ENCODE measurements at regions not wholly inside any gene's neighbourhood (a gene's known extent, or its start where the extent isn't known, plus 50 kb on each side); places are given as distances from the start of the nearest gene placed in this dataset.
A peak's percentile ranks its signal among the peaks of the same experiment; 100 is the strongest.

GRCh38 chr22:49351761-49352227, 475.9 kb downstream of the BRD1 start:
- H3K36me3 ChIP-seq (ENCODE audit: insufficient read depth, low read length): no peaks in the 10 kb centered on the region
- H3K4me3 ChIP-seq (ENCODE audit: low read length, poor library complexity, severe bottlenecking): no peak overlapping the region
- no peak overlapping the region for H2AFZ ChIP-seq (ENCODE audit: low read length)
- H3K4me1 ChIP-seq (ENCODE audit: insufficient read depth, low read length, poor library complexity, severe bottlenecking): peaks cover 5% of the 10 kb centered on the region
- H3F3A ChIP-seq (ENCODE audit: low read depth): no peaks in the 10 kb centered on the region
- no peaks in the 10 kb centered on the region for H3K9me3 ChIP-seq (ENCODE audit: insufficient read depth, low read depth, low read length)
- H3K9ac ChIP-seq (ENCODE audit: low read depth, low read length, poor library complexity, severe bottlenecking): no peak overlapping the region
- H3K9me2 ChIP-seq (replicated peaks; ENCODE audit: low read depth, low read length): no peaks in the 10 kb centered on the region
- no peak for TF ChIP-seq CTCF (conservative IDR thresholded peaks at IDR 0.05; ENCODE audit: low read length)
- TF ChIP-seq EZH2phosphoT487 (IDR thresholded peaks at IDR 0.05; ENCODE audit: borderline replicate concordance): no peak
- no peak overlapping the region for H3K4me2 ChIP-seq (ENCODE audit: low read depth, low read length, poor library complexity, severe bottlenecking)
- no peaks in the 10 kb centered on the region for H3K79me2 ChIP-seq (ENCODE audit: insufficient read depth, low read length)
- no peaks in the 10 kb centered on the region for H4K20me1 ChIP-seq (ENCODE audit: insufficient read depth, low read length, poor library complexity, severe bottlenecking)
- H3K27me3 ChIP-seq (ENCODE audit: insufficient read depth, low read length, poor library complexity, severe bottlenecking): no peaks in the 10 kb centered on the region

GRCh38 chr22:49350441-49351121, 477.1 kb downstream of the BRD1 start:
- Histone ChIP-seq H3K9me3 (ENCODE audit: insufficient read depth, low read depth, low read length) (no peaks in the 10 kb centered on the region), H3F3A (ENCODE audit: low read depth) (no peaks in the 10 kb centered on the region), H3K9me2 (replicated peaks; ENCODE audit: low read depth, low read length) (no peaks in the 10 kb centered on the region), H3K36me3 (ENCODE audit: insufficient read depth, low read length) (no peaks in the 10 kb centered on the region), H4K20me1 (ENCODE audit: insufficient read depth, low read length, poor library complexity, severe bottlenecking) (no peaks in the 10 kb centered on the region), H3K27me3 (ENCODE audit: insufficient read depth, low read length, poor library complexity, severe bottlenecking) (no peaks in the 10 kb centered on the region), H3K79me2 (ENCODE audit: insufficient read depth, low read length) (no peaks in the 10 kb centered on the region), H2AFZ (ENCODE audit: low read length) (no peak overlapping the region), H3K4me1 (ENCODE audit: insufficient read depth, low read length, poor library complexity, severe bottlenecking) (peaks cover 5% of the 10 kb centered on the region), H3K4me3 (ENCODE audit: low read length, poor library complexity, severe bottlenecking) (no peak overlapping the region), H3K4me2 (ENCODE audit: low read depth, low read length, poor library complexity, severe bottlenecking) (no peak overlapping the region), H3K9ac (ENCODE audit: low read depth, low read length, poor library complexity, severe bottlenecking) (no peak overlapping the region)
- peak; percentile 41 for TF ChIP-seq CTCF (conservative IDR thresholded peaks at IDR 0.05; ENCODE audit: low read length)
- no peak for TF ChIP-seq EZH2phosphoT487 (IDR thresholded peaks at IDR 0.05; ENCODE audit: borderline replicate concordance)

- Histone ChIP-seq H3K4me3 (ENCODE audit: low read length, poor library complexity, severe bottlenecking) (no peak overlapping the region), H2AFZ (ENCODE audit: low read length) (peak overlapping the region; percentile 12; the same call in 1 of the 2 replicates), H3F3A (ENCODE audit: low read depth) (no peaks in the 10 kb centered on the region), H3K27me3 (ENCODE audit: insufficient read depth, low read length, poor library complexity, severe bottlenecking) (no peaks in the 10 kb centered on the region), H3K9ac (ENCODE audit: low read depth, low read length, poor library complexity, severe bottlenecking) (no peak overlapping the region), H3K36me3 (ENCODE audit: insufficient read depth, low read length) (no peaks in the 10 kb centered on the region), H3K79me2 (ENCODE audit: insufficient read depth, low read length) (no peaks in the 10 kb centered on the region), H4K20me1 (ENCODE audit: insufficient read depth, low read length, poor library complexity, severe bottlenecking) (no peaks in the 10 kb centered on the region), H3K9me2 (replicated peaks; ENCODE audit: low read depth, low read length) (no peaks in the 10 kb centered on the region), H3K9me3 (ENCODE audit: insufficient read depth, low read depth, low read length) (no peaks in the 10 kb centered on the region), H3K4me1 (ENCODE audit: insufficient read depth, low read length, poor library complexity, severe bottlenecking) (peaks cover 5% of the 10 kb centered on the region), H3K4me2 (ENCODE audit: low read depth, low read length, poor library complexity, severe bottlenecking) (no peak overlapping the region)
- TF ChIP-seq EZH2phosphoT487 (IDR thresholded peaks at IDR 0.05; ENCODE audit: borderline replicate concordance) (no peak), CTCF (conservative IDR thresholded peaks at IDR 0.05; ENCODE audit: low read length) (no peak)
Observed at GRCh38 chr22:49349841-49350381, 477.8 kb downstream of the BRD1 start.
